Astrocyte (in vitro differentiated cells and primary cell): ENCODE measurements at regions not wholly inside any gene's neighbourhood (a gene's known extent, or its start where the extent isn't known, plus 50 kb on each side); places are given as distances from the start of the nearest gene placed in this dataset.

Experiments
- DNase-seq: peaks from one replicate; pipeline ENCODE4 v3.0.0-alpha.2; 2010; ENCODE audit warnings: low read depth
- FAIRE-seq: peaks from 2 replicates; lab custom pipeline; 2011; peaks lifted over from hg19 to GRCh38; lab: Jason Lieb, UNC
- H2AFZ ChIP-seq: 2 replicates; pipeline ENCODE4 v1.6.0; 2012; ENCODE audit warnings: low read depth, low read length, inconsistent platforms
- H3K27ac ChIP-seq: 2 replicates; pipeline ENCODE4 v1.5.1; 2011; ENCODE audit warnings: low read depth, low read length, inconsistent platforms
- H3K27me3 ChIP-seq: 2 replicates; pipeline ENCODE4 v1.6.0; 2011; ENCODE audit warnings: low read length, inconsistent platforms; ENCODE audit not compliant: insufficient read depth
- H3K36me3 ChIP-seq: 2 replicates; pipeline ENCODE4 v1.5.1; 2011; ENCODE audit warnings: low read length, inconsistent platforms; ENCODE audit not compliant: insufficient read depth
- H3K4me1 ChIP-seq: 2 replicates; pipeline ENCODE4 v1.5.1; 2011; ENCODE audit warnings: low read length, inconsistent platforms; ENCODE audit not compliant: insufficient read depth
- H3K4me2 ChIP-seq: 2 replicates; pipeline ENCODE4 v1.6.0; 2012; ENCODE audit warnings: low read length, inconsistent platforms
- H3K4me3 ChIP-seq: 2 replicates; pipeline ENCODE4 v1.5.1; 2011; ENCODE audit warnings: low read depth, mild to moderate bottlenecking, low read length, inconsistent platforms; ENCODE audit not compliant: insufficient read depth
- H3K79me2 ChIP-seq: 2 replicates; pipeline ENCODE4 v1.6.0; 2012; ENCODE audit warnings: mild to moderate bottlenecking, low read length, inconsistent platforms; ENCODE audit not compliant: insufficient read depth
- H3K9ac ChIP-seq: 2 replicates; pipeline ENCODE4 v1.6.0; 2012; ENCODE audit warnings: mild to moderate bottlenecking, low read length, inconsistent platforms
- H3K9me3 ChIP-seq: 2 replicates; pipeline ENCODE4 v1.5.1; 2012; ENCODE audit warnings: low read depth, mild to moderate bottlenecking, low read length, inconsistent platforms; ENCODE audit not compliant: insufficient read depth
- H4K20me1 ChIP-seq: 2 replicates; pipeline ENCODE4 v1.6.0; 2012; ENCODE audit warnings: low read length, inconsistent platforms; ENCODE audit not compliant: insufficient read depth
- H3K27ac Mint-ChIP-seq: one replicate; pipeline ENCODE4 v1.8.0; 2021; ENCODE audit warnings: mild to moderate bottlenecking, mixed read lengths; ENCODE audit not compliant: unreplicated experiment
- H3K27me3 Mint-ChIP-seq: one replicate; pipeline ENCODE4 v1.8.0; 2021; ENCODE audit warnings: low read depth, mixed read lengths; ENCODE audit not compliant: unreplicated experiment
- H3K36me3 Mint-ChIP-seq: one replicate; pipeline ENCODE4 v1.8.0; 2021; ENCODE audit warnings: low read depth, mixed read lengths; ENCODE audit not compliant: unreplicated experiment
- H3K4me1 Mint-ChIP-seq: one replicate; pipeline ENCODE4 v1.8.0; 2021; ENCODE audit warnings: low read depth, mixed read lengths; ENCODE audit not compliant: unreplicated experiment
- H3K4me3 Mint-ChIP-seq: one replicate; pipeline ENCODE4 v1.8.0; 2021; ENCODE audit warnings: mild to moderate bottlenecking, moderate library complexity, mixed read lengths; ENCODE audit not compliant: unreplicated experiment
- H3K9me3 Mint-ChIP-seq: one replicate; pipeline ENCODE4 v1.8.0; 2021; ENCODE audit warnings: mild to moderate bottlenecking, mixed read lengths; ENCODE audit not compliant: unreplicated experiment
- EZH2 ChIP-seq: IDR thresholded peaks from 2 replicates; pipeline ENCODE4 v1.6.1; 2012; ENCODE audit warnings: mild to moderate bottlenecking, low read length, inconsistent platforms; ENCODE audit not compliant: insufficient read depth
- TF ChIP-seq, protein P1 (sequence below): IDR thresholded peaks from 2 replicates; pipeline ENCODE4 v1.5.1; 2011; ENCODE audit warnings: low read depth, mild to moderate bottlenecking, inconsistent platforms, low read length, moderate library complexity; ENCODE audit not compliant: insufficient read depth

DNA sequence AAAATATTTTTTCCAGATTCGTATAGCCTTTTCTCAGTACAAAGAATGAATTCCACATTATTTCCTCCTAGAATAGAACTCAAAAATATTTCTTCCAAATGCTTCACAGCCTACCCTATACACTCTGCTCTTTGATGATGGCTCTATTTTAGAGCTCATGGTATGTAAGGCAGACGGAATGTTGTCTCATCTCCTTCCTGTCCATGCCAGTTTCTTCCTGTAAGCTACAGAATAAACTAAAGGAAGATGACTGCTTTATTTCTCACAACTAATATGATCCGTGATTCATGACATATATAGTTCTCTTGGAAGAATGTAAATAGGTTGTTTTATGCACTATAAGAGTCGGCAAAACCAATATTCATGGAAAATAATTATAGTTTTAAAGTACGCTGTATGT, 723.1 kb downstream of the CDH11 start:
- peaks cover 21% of the 10 kb centered on the region for H3K4me1 ChIP-seq
- H3K4me2 ChIP-seq = peak overlapping the region; percentile 33
- H2AFZ ChIP-seq = no peak overlapping the region
- H3K27me3 ChIP-seq = no peaks in the 10 kb centered on the region
- peak overlapping the region; percentile 24 for H3K4me3 Mint-ChIP-seq
- no peak for TF ChIP-seq EZH2
- TF ChIP-seq, protein P1, sequence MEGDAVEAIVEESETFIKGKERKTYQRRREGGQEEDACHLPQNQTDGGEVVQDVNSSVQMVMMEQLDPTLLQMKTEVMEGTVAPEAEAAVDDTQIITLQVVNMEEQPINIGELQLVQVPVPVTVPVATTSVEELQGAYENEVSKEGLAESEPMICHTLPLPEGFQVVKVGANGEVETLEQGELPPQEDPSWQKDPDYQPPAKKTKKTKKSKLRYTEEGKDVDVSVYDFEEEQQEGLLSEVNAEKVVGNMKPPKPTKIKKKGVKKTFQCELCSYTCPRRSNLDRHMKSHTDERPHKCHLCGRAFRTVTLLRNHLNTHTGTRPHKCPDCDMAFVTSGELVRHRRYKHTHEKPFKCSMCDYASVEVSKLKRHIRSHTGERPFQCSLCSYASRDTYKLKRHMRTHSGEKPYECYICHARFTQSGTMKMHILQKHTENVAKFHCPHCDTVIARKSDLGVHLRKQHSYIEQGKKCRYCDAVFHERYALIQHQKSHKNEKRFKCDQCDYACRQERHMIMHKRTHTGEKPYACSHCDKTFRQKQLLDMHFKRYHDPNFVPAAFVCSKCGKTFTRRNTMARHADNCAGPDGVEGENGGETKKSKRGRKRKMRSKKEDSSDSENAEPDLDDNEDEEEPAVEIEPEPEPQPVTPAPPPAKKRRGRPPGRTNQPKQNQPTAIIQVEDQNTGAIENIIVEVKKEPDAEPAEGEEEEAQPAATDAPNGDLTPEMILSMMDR = no peak
- H3K27ac ChIP-seq = peak overlapping the region; percentile 37
- H3K36me3 Mint-ChIP-seq = no peaks in the 10 kb centered on the region
- H3K4me3 ChIP-seq = no peak overlapping the region
- H3K27me3 Mint-ChIP-seq = no peaks in the 10 kb centered on the region
- H3K4me1 Mint-ChIP-seq = peaks cover 35% of the 10 kb centered on the region
- no peaks in the 10 kb centered on the region for H3K79me2 ChIP-seq
- H3K9me3 ChIP-seq = no peaks in the 10 kb centered on the region
- FAIRE-seq (peak; percentile 29), DNase-seq (no peak)
- peaks cover 7% of the 10 kb centered on the region for H3K9me3 Mint-ChIP-seq
- no peak overlapping the region for H3K9ac ChIP-seq
- H4K20me1 ChIP-seq = no peaks in the 10 kb centered on the region
- H3K27ac Mint-ChIP-seq = peak overlapping the region; percentile 43
- no peaks in the 10 kb centered on the region for H3K36me3 ChIP-seq

DNA sequence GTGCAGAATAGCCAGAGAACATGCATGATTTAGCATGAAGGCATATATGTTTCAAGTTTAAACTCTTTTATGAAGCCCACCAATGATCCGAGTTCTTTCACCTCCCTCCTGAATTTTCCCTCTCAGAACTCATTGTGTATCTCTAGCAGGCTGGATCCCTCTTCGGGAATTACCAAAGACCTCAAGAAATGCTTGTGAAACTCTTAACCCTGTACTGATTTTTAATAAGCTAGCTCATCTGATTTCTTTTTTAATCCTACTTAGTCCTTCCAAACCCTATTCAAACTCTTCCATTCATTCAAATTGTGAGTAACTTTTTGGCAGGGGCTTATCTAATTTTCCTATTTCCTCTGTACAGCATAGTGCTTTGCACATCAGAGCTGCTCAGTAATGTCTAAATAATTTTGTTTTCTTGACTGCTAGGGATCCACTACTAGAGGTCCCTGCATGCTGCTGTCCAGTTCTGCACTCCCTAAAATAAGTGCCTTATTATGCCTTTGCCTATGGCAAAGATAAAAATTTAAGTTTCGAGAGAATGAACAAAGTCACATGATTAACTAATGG, 723.8 kb downstream of the CDH11 start:
- Histone ChIP-seq H3K27me3 (no peaks in the 10 kb centered on the region), H3K27ac (peak overlapping the region; percentile 37), H3K4me1 (peaks cover 21% of the 10 kb centered on the region), H3K4me2 (peak overlapping the region; percentile 33), H2AFZ (no peak overlapping the region), H3K79me2 (no peaks in the 10 kb centered on the region), H3K4me3 (no peak overlapping the region), H3K9me3 (no peaks in the 10 kb centered on the region), H4K20me1 (no peaks in the 10 kb centered on the region), H3K36me3 (no peaks in the 10 kb centered on the region), H3K9ac (peak overlapping the region; percentile 3)
- peaks cover 7% of the 10 kb centered on the region for H3K9me3 Mint-ChIP-seq
- no peaks in the 10 kb centered on the region for H3K36me3 Mint-ChIP-seq
- peaks cover 30% of the 10 kb centered on the region for H3K4me1 Mint-ChIP-seq
- H3K27me3 Mint-ChIP-seq = no peaks in the 10 kb centered on the region
- peak overlapping the region; percentile 43 for H3K27ac Mint-ChIP-seq
- no peak for TF ChIP-seq EZH2
- TF ChIP-seq, protein P1 = no peak
- no peak overlapping the region for H3K4me3 Mint-ChIP-seq
- DNase-seq = peak; percentile 75
- peak; percentile 80 for FAIRE-seq

DNA sequence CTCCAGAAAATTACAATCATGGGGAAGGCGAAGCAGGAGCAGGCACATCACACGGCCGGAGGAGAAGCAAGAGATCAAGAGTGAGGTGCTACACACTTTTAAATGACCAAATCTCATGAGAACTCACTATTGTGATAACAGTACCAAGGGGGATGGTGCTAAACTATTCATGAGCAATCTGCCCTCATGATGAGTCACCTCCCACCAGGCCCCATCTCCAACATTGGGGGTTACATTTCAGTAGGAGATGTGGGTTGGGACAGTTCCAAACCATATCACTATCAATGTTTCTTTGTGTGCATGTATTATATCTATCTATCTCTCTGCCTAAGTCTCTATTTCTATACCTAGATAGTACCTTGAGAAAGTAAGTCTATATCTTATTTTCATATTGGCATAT, 724.8 kb downstream of the CDH11 start:
- H3K4me3 Mint-ChIP-seq = peak overlapping the region; percentile 25
- Histone ChIP-seq H3K27me3 (no peaks in the 10 kb centered on the region), H4K20me1 (no peaks in the 10 kb centered on the region), H3K9ac (no peak overlapping the region), H2AFZ (no peak overlapping the region), H3K4me3 (no peak overlapping the region), H3K4me2 (peak overlapping the region; percentile 54), H3K79me2 (no peaks in the 10 kb centered on the region), H3K4me1 (peaks cover 21% of the 10 kb centered on the region), H3K27ac (peak overlapping the region; percentile 58), H3K9me3 (no peaks in the 10 kb centered on the region), H3K36me3 (no peaks in the 10 kb centered on the region)
- H3K9me3 Mint-ChIP-seq = peaks cover 7% of the 10 kb centered on the region
- DNase-seq (peak; percentile 69), FAIRE-seq (no peak)
- H3K27ac Mint-ChIP-seq = peak overlapping the region; percentile 36
- TF ChIP-seq EZH2 = no peak
- TF ChIP-seq, protein P1 = no peak
- H3K27me3 Mint-ChIP-seq = no peaks in the 10 kb centered on the region
- H3K4me1 Mint-ChIP-seq = peaks cover 30% of the 10 kb centered on the region
- no peaks in the 10 kb centered on the region for H3K36me3 Mint-ChIP-seq
